Fibroblast of lung (primary cell): ENCODE measurements at regions not wholly inside any gene's neighbourhood (a gene's known extent, or its start where the extent isn't known, plus 50 kb on each side); places are given as distances from the start of the nearest gene placed in this dataset.

ENCODE experiments used
- CTCF ChIP-seq, 2 donors: IDR thresholded peaks in 1 of 2; conservative IDR thresholded peaks in 1 of 2; 1 replicate in 1 of 2; 2 replicates in 1 of 2; pipeline ENCODE4 v1.5.1; 2011 to 2012; ENCODE audit warnings: low read length in 2 of 2, control low read depth in 1 of 2, inconsistent platforms in 1 of 2, low read depth in 1 of 2, mild to moderate bottlenecking in 1 of 2
- EZH2 ChIP-seq: IDR thresholded peaks from 2 replicates; pipeline ENCODE4 v1.5.1; 2012; ENCODE audit warnings: low read length, control low read depth, mild to moderate bottlenecking; ENCODE audit errors: missing control alignments

GRCh38 chrX:39982948-39983347 lies 114.8 kb downstream of the BCOR start:
- TF ChIP-seq CTCF (conservative IDR thresholded peaks at IDR 0.05 in 1 of 2, IDR thresholded peaks at IDR 0.05 in 1 of 2; ENCODE audit: low read depth in 1 of 2, low read length in 2 of 2) (no peak), EZH2 (no peak)
